NAMALWA (cell line): ENCODE measurements at regions not wholly inside any gene's neighbourhood (a gene's known extent, or its start where the extent isn't known, plus 50 kb on each side); places are given as distances from the start of the nearest gene placed in this dataset.

ENCODE experiments used
- DNase-seq: peaks from one replicate; pipeline ENCODE4 v3.0.0-alpha.2; 2015; ENCODE audit warnings: low spot score

DNA sequence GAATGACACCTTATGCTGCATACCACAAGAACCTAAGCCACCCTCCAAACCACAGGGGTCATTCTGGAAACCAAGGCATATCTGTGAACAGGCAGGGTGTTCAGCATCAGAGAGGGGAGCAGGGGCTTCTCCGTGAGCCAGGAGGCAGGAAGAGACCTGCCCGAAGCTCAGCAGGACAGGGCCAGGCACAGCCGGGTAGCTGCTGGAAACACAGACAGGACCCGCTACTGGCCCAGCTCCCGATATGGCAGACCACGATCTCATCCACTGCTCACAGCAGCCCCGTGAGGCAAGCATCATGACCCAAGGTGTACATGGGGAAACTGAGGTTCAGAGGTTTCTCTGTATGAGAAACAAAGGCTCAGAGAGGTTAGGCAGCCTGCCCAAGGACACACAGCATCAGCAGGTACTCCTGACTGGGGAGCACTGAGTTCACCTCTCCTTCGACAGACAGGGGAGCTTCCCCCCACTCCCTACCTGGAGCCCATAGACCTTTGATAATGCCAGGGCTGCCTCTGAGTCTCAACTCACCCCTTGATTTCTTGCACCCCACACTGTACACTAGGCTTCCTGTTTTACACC, 317.7 kb downstream of the MATN1 start:
- no peak for DNase-seq

GRCh38 chr1:30405081-30405480, 318.3 kb downstream of the MATN1 start:
- no peak for DNase-seq

DNA sequence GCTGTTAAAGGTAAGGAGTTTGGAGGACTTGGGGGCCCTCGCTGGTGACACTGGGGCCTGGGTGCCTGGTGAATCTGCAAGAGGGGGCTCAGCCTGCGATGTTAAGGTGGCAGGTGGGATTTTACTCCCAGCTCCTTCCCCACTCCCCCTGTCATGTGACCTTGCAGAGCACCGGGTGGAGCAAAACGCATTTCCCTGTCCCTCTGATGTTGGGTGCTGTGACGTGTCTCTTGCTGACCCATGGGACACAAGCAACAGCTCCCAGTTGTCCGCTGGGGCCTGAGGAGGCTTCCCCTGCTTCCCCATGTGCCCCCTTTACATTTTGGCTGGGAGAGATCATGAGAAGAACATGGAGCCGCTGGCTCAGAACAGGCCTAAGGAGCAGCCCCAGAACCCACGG, 319.0 kb downstream of the MATN1 start:
- no peak for DNase-seq

DNA sequence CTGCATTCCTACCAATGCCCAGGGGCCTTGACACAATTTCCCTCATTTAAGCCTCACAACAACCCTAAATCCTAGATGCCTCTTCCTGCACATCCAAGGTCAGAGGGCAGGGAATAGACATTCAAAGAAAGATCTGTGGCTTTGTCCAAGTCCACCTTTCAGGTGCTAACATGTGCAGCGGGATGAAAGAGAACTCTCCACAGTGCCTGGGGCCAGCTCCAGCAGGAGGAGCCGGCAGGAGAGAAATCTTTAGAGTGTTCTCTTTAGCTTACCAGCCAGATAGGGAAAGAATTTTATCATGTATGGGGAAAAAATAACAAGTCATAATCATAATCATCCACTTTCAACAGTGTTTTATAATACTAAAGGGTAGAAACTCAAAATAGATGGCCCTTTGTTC, 319.7 kb downstream of the MATN1 start:
- no peak for DNase-seq

GRCh38 chr1:30403061-30403645, 320.2 kb downstream of the MATN1 start:
- DNase-seq, result no peak

- DNase-seq, result no peak
Measured at GRCh38 chr1:30402031-30402430, 321.4 kb downstream of the MATN1 start.

- DNase-seq, result no peak
Measured at GRCh38 chr1:30400507-30400906, 322.9 kb downstream of the MATN1 start.

DNA sequence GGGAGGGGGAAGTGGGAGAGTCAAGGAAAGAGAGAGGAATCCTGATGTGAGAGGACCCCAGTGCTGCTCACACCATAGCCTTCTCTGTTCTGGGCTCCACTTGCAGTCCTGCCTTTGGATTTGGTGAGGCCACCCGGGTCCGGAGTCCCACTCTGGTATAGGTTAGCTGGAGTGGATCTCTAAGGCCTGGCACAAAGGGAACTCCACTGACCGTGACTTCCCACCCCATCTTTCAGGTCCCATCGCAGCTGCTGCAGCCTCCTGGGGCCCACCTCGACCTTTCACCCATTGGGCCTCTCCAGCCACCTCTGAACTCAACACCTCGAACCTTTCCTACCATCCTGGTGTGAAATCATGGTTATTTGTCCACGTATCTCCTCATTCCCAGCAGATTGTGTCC, 324.4 kb downstream of the MATN1 start:
- no peak for DNase-seq

DNA sequence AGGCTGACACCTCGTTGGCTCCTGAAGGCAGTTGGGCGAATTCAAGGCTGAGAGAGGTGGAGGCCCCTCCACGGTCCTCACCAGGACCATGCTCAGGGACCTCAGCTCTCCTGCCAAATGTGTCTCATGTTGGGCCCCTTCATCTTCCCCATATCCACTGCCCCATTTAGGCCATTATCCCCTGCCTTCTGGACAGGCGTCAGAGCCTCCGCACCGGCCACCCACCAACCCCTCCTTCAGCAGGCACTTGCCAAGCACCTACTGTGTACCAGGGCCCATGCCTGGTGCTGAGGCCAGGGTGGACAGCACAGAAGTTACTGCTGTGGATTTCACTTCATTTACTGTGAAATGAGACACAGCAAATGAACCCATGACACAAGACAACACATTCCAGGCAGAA, 325.8 kb downstream of the MATN1 start:
- DNase-seq, result no peak

DNA sequence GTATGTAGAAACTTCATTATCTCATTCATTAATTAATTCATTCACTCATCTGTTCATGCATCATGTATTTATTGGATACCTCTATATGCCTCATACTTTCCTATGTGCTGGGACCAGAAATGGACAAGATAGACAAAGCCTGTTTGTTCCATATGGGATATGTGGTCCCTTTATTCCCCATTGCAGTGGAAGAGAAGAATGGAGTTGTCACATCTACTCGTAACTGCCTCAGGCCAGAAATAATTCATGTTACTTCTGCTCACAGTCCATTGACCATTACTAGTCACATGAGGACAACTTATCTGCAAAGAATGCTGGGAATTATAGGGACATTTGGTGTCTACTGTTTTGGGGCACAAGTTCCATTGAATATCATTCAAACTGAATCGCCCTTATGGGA, 327.8 kb downstream of the MATN1 start:
- no peak for DNase-seq

DNA sequence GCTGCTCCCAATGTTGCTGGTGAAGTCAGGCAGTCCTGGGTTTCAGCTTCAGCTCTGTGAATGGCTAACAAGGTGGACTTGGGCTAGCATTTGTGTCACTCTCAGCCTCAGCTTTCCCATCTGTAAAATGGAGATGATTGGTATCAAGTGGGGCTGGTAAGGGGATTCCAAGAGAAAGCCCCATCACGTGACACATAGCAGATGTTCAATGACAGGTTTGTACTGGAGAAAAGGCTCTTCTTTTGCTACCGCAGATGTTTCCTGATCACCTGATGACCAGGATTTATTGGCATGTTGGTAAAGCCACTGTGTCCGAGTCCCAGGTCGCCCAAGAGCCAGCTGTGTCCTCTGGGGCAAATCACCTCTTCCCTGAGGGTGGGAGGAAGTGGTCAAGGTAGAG, 335.0 kb downstream of the MATN1 start:
- no peak for DNase-seq

- DNase-seq, result no peak
Measured at GRCh38 chr1:30386156-30386926, 337.0 kb downstream of the MATN1 start.

GRCh38 chr1:30385246-30385995, 338.0 kb downstream of the MATN1 start:
- DNase-seq, result no peak

GRCh38 chr1:30384286-30385245, 338.8 kb downstream of the MATN1 start:
- no peak for DNase-seq

DNA sequence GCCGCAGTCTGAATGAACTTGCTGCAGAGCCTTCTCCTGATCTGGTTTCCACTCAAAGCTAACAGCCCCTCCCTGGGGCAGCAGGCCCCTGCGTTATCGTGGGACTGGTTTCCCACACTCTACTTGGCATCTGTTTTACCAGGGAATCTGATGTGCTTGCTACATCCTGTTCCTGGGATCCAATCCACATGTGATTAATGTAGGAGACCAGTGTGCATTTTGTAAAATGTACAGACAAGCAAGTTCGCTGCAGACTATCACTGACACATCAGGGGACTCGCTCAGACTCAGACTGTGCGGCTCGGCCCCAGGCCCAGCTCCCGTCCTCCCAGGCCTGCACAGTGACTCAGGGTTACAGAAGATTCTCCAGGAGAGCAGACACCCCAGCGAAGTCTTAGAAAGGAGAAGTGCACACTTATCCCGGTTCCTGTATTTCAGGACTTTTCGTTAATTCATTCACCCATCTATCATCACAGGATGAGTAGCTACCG, 340.1 kb downstream of the MATN1 start:
- DNase-seq, result no peak

DNA sequence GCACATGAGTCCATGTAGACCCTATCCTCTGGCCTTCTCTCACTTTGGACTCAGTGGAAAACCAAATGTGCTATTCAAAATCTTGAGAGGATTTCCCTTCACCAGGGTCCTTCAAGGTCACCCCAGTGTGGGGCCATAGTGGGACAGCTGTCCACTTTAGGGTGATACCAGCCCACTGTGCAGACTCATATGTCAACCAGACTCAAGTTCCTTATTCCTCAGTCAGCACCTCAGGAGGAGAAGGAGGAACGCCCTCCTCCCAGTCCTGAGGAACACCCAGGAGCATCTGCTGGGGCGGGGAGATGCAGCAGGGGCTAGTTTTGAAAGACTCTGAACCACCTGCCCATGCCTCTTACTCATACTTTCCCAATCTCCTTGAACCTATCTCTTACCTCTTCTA, 340.9 kb downstream of the MATN1 start:
- DNase-seq, result no peak

GRCh38 chr1:30381671-30382365, 341.6 kb downstream of the MATN1 start:
- DNase-seq, result no peak

- DNase-seq, result no peak
Measured at GRCh38 chr1:30381266-30381665, 342.1 kb downstream of the MATN1 start.

DNA sequence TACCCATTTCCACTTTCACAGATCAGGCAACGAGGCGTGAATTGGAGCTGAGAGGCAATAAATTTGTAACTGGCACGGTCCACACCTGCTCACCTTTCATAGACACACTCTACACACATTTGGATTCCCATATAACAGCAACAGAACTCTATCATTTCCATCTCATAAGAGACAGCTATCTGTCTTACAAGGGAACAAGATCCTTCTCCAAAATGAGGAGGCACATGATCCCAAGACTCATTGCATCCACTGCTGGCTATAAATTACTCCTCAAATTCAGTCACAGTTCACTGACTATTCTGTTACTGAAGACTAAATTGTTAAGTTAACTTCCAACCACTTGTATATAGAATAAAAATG, 342.8 kb downstream of the MATN1 start:
- no peak for DNase-seq

- peak; percentile 81 for DNase-seq
Measured at GRCh38 chr1:30379684-30380624, 343.4 kb downstream of the MATN1 start.
